ENCODE measurements at regions not wholly inside any gene's neighbourhood (a gene's known extent, or its start where the extent isn't known, plus 50 kb on each side); places are given as distances from the start of the nearest gene placed in this dataset.

GRCh38 chr1:14500912-14501311, 97.6 kb upstream of the KAZN start:
- H3K27me3 ChIP-seq = no peaks in the 10 kb centered on the region
- intact Hi-C loops (cut with DNase I) = no loop called here
- no peaks in the 10 kb centered on the region for H3K4me1 ChIP-seq
- H3K4me3 ChIP-seq = no peak overlapping the region
- no peak for ATAC-seq
- H3K9me3 ChIP-seq = no peaks in the 10 kb centered on the region
- H3K36me3 ChIP-seq = no peaks in the 10 kb centered on the region
- no peak for DNase-seq
- TF ChIP-seq, protein P1, sequence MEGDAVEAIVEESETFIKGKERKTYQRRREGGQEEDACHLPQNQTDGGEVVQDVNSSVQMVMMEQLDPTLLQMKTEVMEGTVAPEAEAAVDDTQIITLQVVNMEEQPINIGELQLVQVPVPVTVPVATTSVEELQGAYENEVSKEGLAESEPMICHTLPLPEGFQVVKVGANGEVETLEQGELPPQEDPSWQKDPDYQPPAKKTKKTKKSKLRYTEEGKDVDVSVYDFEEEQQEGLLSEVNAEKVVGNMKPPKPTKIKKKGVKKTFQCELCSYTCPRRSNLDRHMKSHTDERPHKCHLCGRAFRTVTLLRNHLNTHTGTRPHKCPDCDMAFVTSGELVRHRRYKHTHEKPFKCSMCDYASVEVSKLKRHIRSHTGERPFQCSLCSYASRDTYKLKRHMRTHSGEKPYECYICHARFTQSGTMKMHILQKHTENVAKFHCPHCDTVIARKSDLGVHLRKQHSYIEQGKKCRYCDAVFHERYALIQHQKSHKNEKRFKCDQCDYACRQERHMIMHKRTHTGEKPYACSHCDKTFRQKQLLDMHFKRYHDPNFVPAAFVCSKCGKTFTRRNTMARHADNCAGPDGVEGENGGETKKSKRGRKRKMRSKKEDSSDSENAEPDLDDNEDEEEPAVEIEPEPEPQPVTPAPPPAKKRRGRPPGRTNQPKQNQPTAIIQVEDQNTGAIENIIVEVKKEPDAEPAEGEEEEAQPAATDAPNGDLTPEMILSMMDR (IDR thresholded peaks at IDR 0.05) = no peak
- no peak overlapping the region for H3K27ac ChIP-seq

GRCh38 chr1:14504517-14504916, 94.0 kb upstream of the KAZN start:
- no peak overlapping the region for H3K27ac ChIP-seq
- H3K4me1 ChIP-seq = no peaks in the 10 kb centered on the region
- H3K27me3 ChIP-seq = no peaks in the 10 kb centered on the region
- TF ChIP-seq, protein P1 (IDR thresholded peaks at IDR 0.05) = no peak
- H3K4me3 ChIP-seq = no peak overlapping the region
- no peaks in the 10 kb centered on the region for H3K9me3 ChIP-seq
- intact Hi-C loops (cut with DNase I) = no loop called here
- ATAC-seq = no peak
- no peaks in the 10 kb centered on the region for H3K36me3 ChIP-seq
- no peak for DNase-seq

DNA sequence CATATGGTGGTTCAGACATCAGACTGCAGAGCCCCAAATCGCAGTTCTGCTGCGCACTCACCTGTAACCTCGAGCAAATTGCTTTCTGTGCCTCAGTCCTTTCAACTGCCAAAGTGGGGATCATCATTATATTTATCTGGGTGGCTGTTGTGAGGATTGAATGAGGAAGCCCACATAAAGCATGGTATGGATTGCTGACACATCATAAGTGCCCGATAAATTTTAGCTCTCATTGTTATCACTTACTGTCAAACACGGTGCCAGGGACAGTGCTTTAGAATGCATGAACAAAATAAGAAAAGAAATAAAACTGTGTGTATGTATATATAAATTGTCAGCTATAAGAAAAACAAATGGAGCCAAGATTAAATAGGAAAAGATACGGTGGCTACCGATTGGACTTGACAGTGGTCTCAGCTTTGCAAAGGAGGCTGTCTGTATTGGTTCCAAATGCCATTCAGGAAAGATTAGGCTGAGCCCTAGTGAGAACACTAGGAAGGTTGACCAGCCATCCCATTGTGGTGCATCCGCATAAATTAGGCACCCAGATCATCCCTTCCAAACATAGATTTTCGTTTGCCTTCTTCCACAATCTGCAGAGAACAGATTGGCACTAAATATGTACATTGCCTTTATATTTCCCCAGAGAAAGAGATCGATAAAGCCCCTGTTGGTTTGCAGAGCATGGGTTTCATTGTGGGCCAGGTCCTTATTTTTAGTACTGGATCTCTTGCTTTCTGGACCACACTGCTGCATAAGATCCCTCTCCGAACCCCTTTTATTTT, 91.8 kb upstream of the KAZN start:
- no peak for DNase-seq
- no peak overlapping the region for H3K27ac ChIP-seq
- no peaks in the 10 kb centered on the region for H3K36me3 ChIP-seq
- no peaks in the 10 kb centered on the region for H3K9me3 ChIP-seq
- TF ChIP-seq, protein P1 (IDR thresholded peaks at IDR 0.05) = no peak
- H3K4me1 ChIP-seq = no peaks in the 10 kb centered on the region
- no peak for ATAC-seq
- H3K4me3 ChIP-seq = no peak overlapping the region
- no peaks in the 10 kb centered on the region for H3K27me3 ChIP-seq
- intact Hi-C loops (cut with DNase I) = no loop called here

DNA sequence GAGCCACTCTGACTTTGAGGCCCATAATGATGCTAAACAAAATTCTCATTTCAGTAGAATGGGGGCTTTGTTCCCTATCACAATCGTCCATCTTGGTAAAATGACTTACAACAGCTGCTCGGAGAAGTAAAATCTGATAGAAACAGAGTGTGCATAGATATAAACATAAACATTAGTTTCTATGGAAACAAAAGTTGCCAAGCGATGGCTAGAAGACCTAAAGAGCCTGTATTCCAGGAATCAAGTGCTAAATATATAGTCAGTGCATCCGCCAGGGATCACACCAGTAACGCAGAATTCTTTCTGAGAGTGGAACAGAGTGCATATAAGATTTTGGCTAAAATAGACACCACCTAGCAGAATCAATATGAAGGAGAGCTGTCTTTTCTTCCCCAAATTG, 91.2 kb upstream of the KAZN start:
- TF ChIP-seq, protein P1 (IDR thresholded peaks at IDR 0.05) = no peak
- ATAC-seq = no peak
- DNase-seq = peak in 2 of 4 donors; percentile 65 to 77
- Histone ChIP-seq H3K27me3 (no peaks in the 10 kb centered on the region), H3K4me1 (no peaks in the 10 kb centered on the region), H3K27ac (no peak overlapping the region), H3K9me3 (no peaks in the 10 kb centered on the region), H3K36me3 (no peaks in the 10 kb centered on the region), H3K4me3 (no peak overlapping the region)
- intact Hi-C loops (cut with DNase I) = no loop called here

DNA sequence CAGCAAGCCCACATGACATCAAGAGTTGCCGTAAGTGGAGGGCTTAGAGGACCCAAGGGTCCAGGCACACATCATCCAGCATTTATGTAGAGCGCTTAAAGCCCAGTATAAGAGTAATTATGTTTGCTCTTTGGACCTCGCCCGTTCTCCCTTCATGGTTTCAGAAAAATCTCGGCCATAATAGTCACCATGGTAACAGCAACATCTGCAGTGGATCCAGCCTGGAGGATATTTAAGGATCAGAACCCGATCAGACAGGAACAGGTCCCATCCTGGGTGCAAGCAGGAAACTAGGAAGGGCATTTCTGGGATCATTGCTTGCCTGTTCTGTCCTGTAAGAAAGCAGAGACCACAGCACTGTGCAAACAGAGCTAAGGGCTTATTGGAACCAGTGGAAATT, 89.9 kb upstream of the KAZN start:
- Histone ChIP-seq H3K27ac (no peak overlapping the region), H3K4me3 (no peak overlapping the region), H3K9me3 (no peaks in the 10 kb centered on the region), H3K4me1 (no peaks in the 10 kb centered on the region), H3K27me3 (no peaks in the 10 kb centered on the region), H3K36me3 (no peaks in the 10 kb centered on the region)
- no peak for DNase-seq
- ATAC-seq = no peak
- TF ChIP-seq, protein P1 (IDR thresholded peaks at IDR 0.05) = no peak
- intact Hi-C loops (cut with DNase I) = no loop called here
